ENCODE measurements at regions not wholly inside any gene's neighbourhood (a gene's known extent, or its start where the extent isn't known, plus 50 kb on each side); places are given as distances from the start of the nearest gene placed in this dataset.
"Not testable (repeated sequence)": the region's sequence is repeated elsewhere in the genome, so short reads cannot be mapped to it uniquely, and the experiment has no call there.

DNA sequence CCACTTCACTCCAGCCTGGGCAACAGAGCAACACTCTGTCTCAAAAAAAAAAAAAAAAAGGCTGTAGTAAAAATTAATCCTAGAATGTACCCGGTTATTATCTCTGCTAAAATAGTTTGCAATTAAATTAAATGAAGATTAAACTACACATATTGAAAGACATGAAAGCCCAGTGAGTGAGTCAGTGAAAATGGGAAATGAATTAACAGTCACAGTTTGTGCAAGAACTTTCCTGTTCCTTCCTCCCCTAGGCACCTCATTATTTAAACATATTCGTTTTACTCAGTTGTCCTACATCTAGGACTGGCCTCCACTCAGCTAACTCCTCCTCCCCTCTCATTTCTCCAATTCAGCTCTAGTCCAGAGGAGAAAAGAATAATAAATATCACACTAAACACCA lies 94.9 kb upstream of the ADORA2B start:
- not testable (repeated sequence) for TF ChIP-seq REST (IDR thresholded peaks at IDR 0.05; ENCODE audit: insufficient replicate concordance, low read depth); CTCF (IDR thresholded peaks at IDR 0.05; ENCODE audit: insufficient read depth, low read length); POLR2AphosphoS5 (IDR thresholded peaks at IDR 0.05; ENCODE audit: low read depth); SPI1 (IDR thresholded peaks at IDR 0.05; ENCODE audit: borderline replicate concordance, low read depth); GABPA (IDR thresholded peaks at IDR 0.05; ENCODE audit: low read depth)
